ENCODE measurements at regions not wholly inside any gene's neighbourhood (a gene's known extent, or its start where the extent isn't known, plus 50 kb on each side); places are given as distances from the start of the nearest gene placed in this dataset.

DNA sequence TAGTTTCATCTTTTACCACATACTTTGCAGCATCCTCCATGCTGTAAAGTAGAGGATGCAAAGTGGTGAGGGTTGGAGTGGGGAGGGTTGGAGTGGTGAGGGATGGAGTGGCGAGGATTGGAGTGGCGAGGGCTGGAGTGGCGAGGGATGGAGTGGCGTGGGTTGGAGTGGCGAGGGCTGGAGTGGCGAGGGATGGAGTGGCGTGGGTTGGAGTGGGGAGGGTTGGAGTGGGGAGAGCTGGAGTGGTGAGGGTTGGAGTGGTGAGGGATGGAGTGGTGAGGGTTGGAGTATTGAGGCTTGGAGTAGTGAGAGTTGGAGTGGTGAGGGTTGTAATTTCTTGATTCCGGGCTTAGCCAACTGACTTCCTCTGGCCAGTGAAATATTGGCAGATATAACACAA lies 618.3 kb downstream of the MRPL39 start:
- Histone ChIP-seq H3K9me3 (no peaks in the 10 kb centered on the region), H3K36me3 (ENCODE audit: low read depth) (no peaks in the 10 kb centered on the region), H3K4me3 (no peak overlapping the region), H3K4me1 (ENCODE audit: low read depth) (no peaks in the 10 kb centered on the region)
- intact Hi-C loops (cut with DNase I, micrococcal nuclease), result no loop called here
- no peak for TF ChIP-seq CTCF (IDR thresholded peaks at IDR 0.05)
- DNase-seq (no peak), ATAC-seq (no peak)

- Histone ChIP-seq H3K4me3 (no peak overlapping the region), H3K4me1 (ENCODE audit: low read depth) (no peaks in the 10 kb centered on the region), H3K9me3 (peaks cover 11% of the 10 kb centered on the region), H3K36me3 (ENCODE audit: low read depth) (no peaks in the 10 kb centered on the region)
- ATAC-seq (no peak), DNase-seq (no peak)
- intact Hi-C loops (cut with DNase I, micrococcal nuclease), result no loop called here
- TF ChIP-seq CTCF (IDR thresholded peaks at IDR 0.05), result no peak
Measured at GRCh38 chr21:24976238-24976637, 631.0 kb downstream of the MRPL39 start.

GRCh38 chr21:24969068-24969467 lies 638.2 kb downstream of the MRPL39 start:
- Histone ChIP-seq H3K36me3 (ENCODE audit: low read depth) (no peaks in the 10 kb centered on the region), H3K4me1 (ENCODE audit: low read depth) (no peaks in the 10 kb centered on the region), H3K9me3 (peaks cover 12% of the 10 kb centered on the region), H3K4me3 (no peak overlapping the region)
- ATAC-seq (no peak), DNase-seq (no peak)
- intact Hi-C loops (cut with DNase I, micrococcal nuclease), result no loop called here
- TF ChIP-seq CTCF (IDR thresholded peaks at IDR 0.05), result no peak

DNA sequence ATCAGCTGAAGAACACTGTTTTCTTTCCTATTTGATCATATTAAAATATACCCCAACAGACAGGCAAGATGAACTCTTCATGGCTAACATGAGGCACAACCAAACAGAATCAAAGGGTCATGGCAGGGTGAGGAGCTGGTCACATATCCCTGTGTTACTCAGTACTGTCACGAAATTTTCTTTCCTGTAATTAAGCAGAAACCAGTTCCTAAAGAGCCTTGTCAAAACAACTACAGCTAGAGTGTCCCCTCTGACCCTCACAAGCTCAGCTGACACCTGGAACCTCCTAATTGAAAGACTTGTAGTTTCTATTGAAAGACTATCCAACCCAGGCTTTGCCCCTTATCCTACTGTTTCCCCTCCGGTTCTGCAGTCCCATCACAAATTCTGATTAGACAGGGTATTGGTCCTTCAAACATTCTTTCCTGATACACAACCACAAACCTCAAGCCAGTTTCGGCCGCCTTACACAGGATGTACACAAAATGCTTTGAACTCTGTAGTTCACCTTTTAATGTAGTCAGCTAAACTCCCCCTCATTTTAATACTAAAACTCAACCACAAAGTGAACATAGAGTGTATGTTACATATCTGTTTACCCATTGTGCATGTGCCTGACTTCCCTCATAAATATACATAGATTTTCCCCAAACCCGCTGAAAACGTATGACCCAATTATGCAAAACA lies 651.9 kb downstream of the MRPL39 start:
- TF ChIP-seq CTCF (IDR thresholded peaks at IDR 0.05), result no peak
- ATAC-seq (peak; percentile 49), DNase-seq (peak in 1 of 3 donors; percentile 18)
- no peaks in the 10 kb centered on the region for H3K9me3 ChIP-seq
- intact Hi-C loops (cut with DNase I, micrococcal nuclease), result no loop called here
- H3K4me1 ChIP-seq (ENCODE audit: low read depth), result no peaks in the 10 kb centered on the region
- no peaks in the 10 kb centered on the region for H3K36me3 ChIP-seq (ENCODE audit: low read depth)
- H3K4me3 ChIP-seq, result no peak overlapping the region

GRCh38 chr21:24948186-24948585 lies 659.1 kb downstream of the MRPL39 start:
- Histone ChIP-seq H3K36me3 (ENCODE audit: low read depth) (no peaks in the 10 kb centered on the region), H3K4me3 (no peak overlapping the region), H3K4me1 (ENCODE audit: low read depth) (no peaks in the 10 kb centered on the region), H3K9me3 (no peaks in the 10 kb centered on the region)
- intact Hi-C loops (cut with DNase I, micrococcal nuclease), result no loop called here
- TF ChIP-seq CTCF (IDR thresholded peaks at IDR 0.05), result no peak
- ATAC-seq, result no peak
- no peak for DNase-seq

DNA sequence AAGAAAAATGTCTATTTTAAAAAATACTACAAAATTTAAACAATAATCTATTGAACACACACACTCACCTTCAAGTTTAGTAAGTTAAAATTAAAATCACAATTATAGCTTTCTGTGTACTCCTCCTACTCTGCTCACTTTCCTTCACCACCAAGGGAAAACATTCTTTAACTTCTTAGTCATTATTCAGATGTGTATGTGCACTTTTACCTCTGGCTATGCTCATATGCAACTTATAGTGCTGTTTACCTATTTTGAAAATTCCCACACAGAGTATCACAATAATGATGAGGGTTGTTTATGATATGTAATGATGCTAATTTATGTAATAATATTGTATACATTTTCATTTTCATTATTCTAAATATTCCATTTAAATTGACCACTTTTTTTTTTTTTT lies 661.4 kb downstream of the MRPL39 start:
- no peak for TF ChIP-seq CTCF (IDR thresholded peaks at IDR 0.05)

More for the DNA sequence above, 661.4 kb downstream of the MRPL39 start:
- ATAC-seq (no peak), DNase-seq (no peak)
- Histone ChIP-seq H3K36me3 (ENCODE audit: low read depth) (no peaks in the 10 kb centered on the region), H3K9me3 (no peaks in the 10 kb centered on the region), H3K4me1 (ENCODE audit: low read depth) (no peaks in the 10 kb centered on the region), H3K4me3 (no peak overlapping the region)
- intact Hi-C loops (cut with DNase I, micrococcal nuclease), result no loop called here

All from mucosa of descending colon (tissue), 3 donors.